T-helper 22 cell (primary cell): ENCODE measurements at regions not wholly inside any gene's neighbourhood (a gene's known extent, or its start where the extent isn't known, plus 50 kb on each side); places are given as distances from the start of the nearest gene placed in this dataset.
"Not testable (repeated sequence)": the region's sequence is repeated elsewhere in the genome, so short reads cannot be mapped to it uniquely, and the experiment has no call there.

Experiments
- DNase-seq: peaks from one replicate; pipeline ENCODE4 v3.0.0-alpha.2; 2020; ENCODE audit warnings: low read depth

DNA sequence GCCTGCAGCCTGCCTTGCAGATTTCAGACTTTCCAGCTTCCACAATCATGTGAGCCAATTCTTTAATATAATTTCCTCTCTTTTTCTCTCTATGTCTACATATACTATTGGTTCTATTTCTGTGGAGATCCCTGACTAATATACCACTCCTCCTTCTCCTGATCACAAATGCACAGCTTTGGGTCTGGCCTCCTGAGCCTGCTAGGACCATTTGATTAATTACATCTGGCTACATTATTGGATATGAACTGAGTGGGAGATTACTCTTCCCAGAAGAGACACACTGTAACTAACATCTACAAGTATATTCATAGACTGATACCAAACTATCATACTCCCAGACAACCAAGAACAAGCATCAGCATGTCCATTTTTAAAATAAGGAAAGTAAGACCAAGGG is 188.9 kb upstream of the LMCD1 start:
- DNase-seq = no peak

DNA sequence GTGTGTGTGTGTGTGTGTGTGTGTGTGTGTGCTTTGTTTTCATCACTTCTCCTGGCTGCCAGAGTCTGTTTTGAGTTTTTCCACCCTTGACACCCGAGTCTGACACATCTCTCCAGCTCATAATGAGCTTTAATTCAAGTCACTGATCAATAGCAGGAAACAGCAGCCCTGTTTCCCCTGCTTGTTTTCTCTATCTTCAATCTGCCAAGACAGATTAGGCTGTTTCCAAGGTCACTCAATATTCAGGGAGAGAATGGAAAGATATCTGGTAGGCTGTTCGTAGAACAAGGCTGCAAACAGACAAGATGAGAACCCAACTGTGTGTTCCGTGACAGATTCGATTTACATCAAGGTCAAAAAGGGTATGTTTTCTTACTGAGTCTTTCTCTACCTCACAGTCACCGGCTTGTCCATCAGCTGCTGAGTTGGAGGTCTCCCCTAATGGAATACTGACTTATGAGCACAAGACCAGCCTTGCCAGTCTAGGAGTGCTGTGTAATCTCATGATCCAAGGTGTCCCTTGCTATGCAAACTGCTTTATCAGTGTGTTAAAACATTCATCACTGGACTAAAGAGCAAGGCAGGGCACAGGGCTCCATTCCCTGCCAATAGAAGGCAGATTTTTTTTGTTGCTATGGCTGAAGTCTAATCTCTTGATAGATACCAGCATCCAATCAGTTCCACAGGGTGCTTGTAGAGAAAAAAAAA is 187.9 kb upstream of the LMCD1 start:
- no peak for DNase-seq

- DNase-seq = not testable (repeated sequence)
Observed at GRCh38 chr3:8315526-8315925, 186.1 kb upstream of the LMCD1 start.

- no peak for DNase-seq
Observed at GRCh38 chr3:8317661-8318649, 183.7 kb upstream of the LMCD1 start.

GRCh38 chr3:8319935-8320634 is 181.5 kb upstream of the LMCD1 start:
- DNase-seq = no peak

- DNase-seq = no peak
Observed at GRCh38 chr3:8320711-8321458, 180.7 kb upstream of the LMCD1 start.

DNA sequence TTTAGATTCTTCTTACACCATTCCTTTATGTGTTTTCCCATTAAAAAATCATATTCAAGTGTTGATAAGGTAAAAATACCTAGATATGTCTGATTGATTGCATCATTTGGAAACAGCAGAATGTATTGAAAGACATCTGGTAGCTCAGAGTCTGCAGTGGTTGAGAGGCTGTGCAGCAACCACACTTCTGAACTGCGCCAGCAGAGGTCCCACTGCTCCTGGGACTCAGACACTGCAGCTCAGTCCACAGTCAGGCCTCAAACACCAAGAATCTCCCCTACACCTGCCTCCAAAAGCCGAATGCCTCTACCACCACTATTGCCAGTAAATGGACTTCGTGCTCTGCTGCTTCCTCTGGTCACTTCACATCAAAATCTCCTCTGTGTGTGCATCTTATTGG is 176.9 kb upstream of the LMCD1 start:
- DNase-seq = peak; percentile 23

DNA sequence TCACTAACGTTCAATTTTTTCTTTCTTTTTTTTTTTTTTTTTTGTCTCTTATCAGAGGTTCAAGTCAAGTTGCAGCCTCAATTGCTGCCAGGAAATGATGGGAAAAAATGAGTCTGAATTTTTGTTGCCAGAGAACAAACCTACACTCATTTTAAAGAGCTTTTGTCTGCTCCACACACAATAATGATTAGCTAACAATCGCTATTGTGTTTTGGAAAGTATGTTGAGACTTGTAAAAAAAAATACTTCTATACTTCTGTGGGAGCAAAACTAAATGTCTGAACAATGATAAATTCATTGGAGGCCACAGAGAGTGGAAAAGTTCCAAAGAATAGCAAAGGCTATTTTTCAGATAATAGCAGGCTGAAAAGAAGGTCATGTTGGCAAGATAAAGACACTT is 176.3 kb upstream of the LMCD1 start:
- DNase-seq = no peak

GRCh38 chr3:8325833-8326232 is 175.8 kb upstream of the LMCD1 start:
- DNase-seq = not testable (repeated sequence)

- DNase-seq = no peak
Observed at GRCh38 chr3:8327739-8328138, 173.9 kb upstream of the LMCD1 start.

DNA sequence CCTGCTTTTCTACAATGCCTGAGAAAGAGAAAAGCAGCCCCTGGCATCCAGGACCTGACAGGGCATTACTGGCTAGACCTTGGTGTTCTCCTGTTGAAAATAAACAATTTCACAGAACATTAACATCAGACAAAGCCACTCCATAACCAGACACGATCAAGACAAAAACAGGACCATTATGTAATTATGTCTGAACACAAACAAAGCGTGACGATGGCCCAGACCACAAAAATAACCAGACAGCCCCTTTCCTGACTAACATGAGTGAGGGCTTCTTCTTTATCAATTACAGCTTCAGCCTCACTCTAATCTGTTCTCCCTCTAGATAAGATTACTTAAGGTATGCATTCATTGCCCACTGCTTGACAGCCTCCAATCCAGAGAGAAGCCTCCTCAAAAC is 172.7 kb upstream of the LMCD1 start:
- DNase-seq = no peak

DNA sequence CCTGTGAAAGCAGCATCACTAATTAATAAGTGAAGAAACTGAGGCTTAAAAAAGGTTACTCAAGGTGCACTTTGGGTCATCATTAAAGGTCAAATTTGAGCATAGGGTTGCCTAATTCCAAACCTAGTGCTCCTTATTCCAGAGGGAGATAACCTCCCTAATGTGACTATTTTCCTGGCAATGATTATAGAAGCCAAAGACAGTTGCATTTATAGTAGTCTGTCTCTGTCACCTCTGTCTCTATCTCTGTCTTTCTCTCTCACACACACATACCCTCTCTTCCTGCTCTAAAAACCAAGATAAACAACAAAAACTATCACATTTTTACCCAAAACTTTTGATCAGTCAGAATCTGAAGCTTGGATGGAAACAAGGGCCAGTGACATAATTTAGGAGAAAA is 172.0 kb upstream of the LMCD1 start:
- no peak for DNase-seq

DNA sequence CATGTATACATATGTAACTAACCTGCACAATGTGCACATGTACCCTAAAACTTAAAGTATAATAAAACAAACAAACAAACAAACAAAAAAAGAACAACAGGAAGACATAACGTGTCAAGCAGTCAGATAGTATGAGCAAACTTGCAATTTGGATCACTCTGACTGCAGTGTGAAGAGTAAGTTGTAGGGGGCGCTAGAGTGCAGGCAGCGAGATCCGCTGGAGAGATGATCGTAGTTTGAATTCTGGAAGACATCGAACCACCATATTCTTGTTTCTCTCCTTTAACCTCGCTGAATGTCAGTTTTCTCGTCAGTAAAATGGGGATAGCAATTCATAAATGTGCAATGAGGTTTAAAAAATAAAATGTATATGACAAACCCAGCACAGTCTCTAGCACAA is 165.2 kb upstream of the LMCD1 start:
- no peak for DNase-seq

DNA sequence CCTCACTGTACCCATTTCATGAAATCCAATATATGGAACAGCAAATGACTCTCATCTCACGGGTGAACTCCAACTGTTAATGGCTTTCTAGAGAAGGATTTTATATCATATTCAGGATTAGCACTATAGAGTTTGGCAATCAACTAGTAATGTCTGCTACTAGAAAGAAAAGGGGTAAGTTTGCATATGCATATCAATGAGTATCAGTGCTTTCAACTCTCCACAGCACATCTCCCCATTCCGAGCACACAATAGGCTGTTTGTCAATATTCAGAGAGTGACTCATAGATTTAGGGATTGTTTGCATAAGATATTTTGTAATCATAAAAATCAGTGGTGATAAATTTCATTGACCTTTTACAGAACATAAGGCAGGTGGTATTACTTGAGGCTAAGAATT is 163.2 kb upstream of the LMCD1 start:
- no peak for DNase-seq

DNA sequence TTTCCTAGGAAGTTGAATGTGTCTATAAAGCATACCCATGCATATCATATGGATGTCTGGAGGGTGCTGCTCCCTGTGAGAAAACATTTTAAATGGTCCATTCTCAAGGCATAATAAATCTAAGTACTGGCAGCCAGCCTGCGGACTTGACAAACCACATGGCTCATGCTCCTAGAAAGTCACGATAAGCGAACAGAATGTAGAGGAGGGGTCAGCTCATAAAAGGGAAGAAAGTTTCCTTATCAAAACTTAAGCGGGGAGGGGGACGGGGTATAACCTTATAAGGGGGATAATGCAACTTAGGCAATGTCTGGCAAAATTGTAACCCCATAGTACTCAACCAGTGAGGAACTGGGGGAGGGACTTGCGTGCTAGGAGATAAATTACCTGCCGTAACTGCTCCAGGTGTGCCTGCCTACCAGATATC is 159.8 kb upstream of the LMCD1 start:
- DNase-seq = no peak

GRCh38 chr3:8343058-8343457 is 158.6 kb upstream of the LMCD1 start:
- DNase-seq = no peak

- DNase-seq = no peak
Observed at GRCh38 chr3:8345398-8345797, 156.2 kb upstream of the LMCD1 start.

GRCh38 chr3:8348076-8348475 is 153.5 kb upstream of the LMCD1 start:
- DNase-seq = no peak

DNA sequence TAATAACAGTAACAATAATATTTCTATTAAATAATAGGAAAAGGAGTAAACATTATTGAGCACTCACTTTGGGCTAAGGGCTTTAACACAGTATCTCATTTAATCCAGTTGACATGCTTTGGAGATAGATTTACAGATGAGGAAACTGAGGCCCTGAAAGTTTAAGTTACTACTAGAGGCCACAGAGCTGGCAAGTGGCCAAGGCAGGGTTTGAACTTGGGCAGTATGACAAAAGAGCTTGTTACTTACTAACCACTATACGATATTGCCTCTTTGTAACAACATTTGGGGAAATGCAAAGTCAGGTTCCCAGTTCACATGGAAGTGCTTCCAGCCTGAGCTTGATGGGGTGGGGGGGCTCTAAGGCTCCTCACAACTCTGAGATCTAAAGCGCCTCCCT is 149.1 kb upstream of the LMCD1 start:
- no peak for DNase-seq

GRCh38 chr3:8353364-8353763 is 148.3 kb upstream of the LMCD1 start:
- no peak for DNase-seq

DNA sequence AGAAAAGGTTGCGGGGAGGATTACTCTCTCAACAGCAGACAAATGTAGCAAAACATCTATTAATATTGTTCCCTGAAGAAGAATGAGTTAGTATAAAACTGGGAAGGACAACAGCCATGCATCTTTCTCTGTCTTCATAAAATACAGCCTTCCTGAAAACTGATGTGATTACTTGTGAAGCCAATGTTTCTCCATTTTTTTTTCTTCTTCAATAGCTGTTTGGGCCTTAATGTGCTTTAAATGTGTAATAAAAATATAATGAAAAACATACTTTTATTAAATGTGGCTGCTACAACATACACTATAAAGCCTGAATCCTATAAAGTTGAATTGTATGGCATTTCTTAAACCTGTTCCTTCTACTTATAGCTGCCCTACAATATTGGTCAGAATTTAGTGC is 146.3 kb upstream of the LMCD1 start:
- no peak for DNase-seq

- not testable (repeated sequence) for DNase-seq
Observed at GRCh38 chr3:8356066-8356465, 145.6 kb upstream of the LMCD1 start.
